CD4-positive, CD25-positive, alpha-beta regulatory T cell (primary cell): ENCODE measurements at regions not wholly inside any gene's neighbourhood (a gene's known extent, or its start where the extent isn't known, plus 50 kb on each side); places are given as distances from the start of the nearest gene placed in this dataset.
"Not testable (repeated sequence)": the region's sequence is repeated elsewhere in the genome, so short reads cannot be mapped to it uniquely, and the experiment has no call there.

ENCODE experiments used
- ATAC-seq, 2 donors: fragments of 150-1000 bp; cut with Tn5 transposase; one replicate each; pipeline ENCODE4 v1.10.0; 2021; ENCODE audit warnings: low read depth in 2 of 2, moderate number of reproducible peaks in 2 of 2, moderate library complexity in 1 of 2
- DNase-seq, 3 donors: peaks; one replicate each; pipeline versions ENCODE4 v3.0.0 to v3.0.0-alpha.2; 2012 to 2022; ENCODE audit warnings: mixed read lengths in 1 of 3
- H3K27ac ChIP-seq: one replicate; pipeline ENCODE4 v1.7.0; 2013; ENCODE audit warnings: mild to moderate bottlenecking, low read length; ENCODE audit not compliant: insufficient read depth, poor library complexity, severe bottlenecking
- H3K27me3 ChIP-seq: one replicate; pipeline ENCODE4 v1.7.0; 2013; ENCODE audit warnings: low read length; ENCODE audit not compliant: control insufficient read depth, insufficient read depth
- H3K36me3 ChIP-seq: one replicate; pipeline ENCODE4 v1.7.0; 2013; ENCODE audit warnings: mild to moderate bottlenecking, low read length, moderate library complexity; ENCODE audit not compliant: control insufficient read depth, insufficient read depth
- H3K4me1 ChIP-seq: 2 replicates; pipeline ENCODE4 v1.7.0; 2013; ENCODE audit warnings: mild to moderate bottlenecking, low read length; ENCODE audit not compliant: insufficient read depth, control insufficient read depth, poor library complexity, severe bottlenecking
- H3K4me3 ChIP-seq: one replicate; pipeline ENCODE4 v1.7.0; 2013; ENCODE audit warnings: low read depth, mild to moderate bottlenecking, low read length, moderate library complexity
- H3K9me3 ChIP-seq, 2 experiments: 1 replicate in 1 of 2; 2 replicates in 1 of 2; pipeline ENCODE4 v1.7.0; 2013; ENCODE audit warnings: low read length in 2 of 2, mild to moderate bottlenecking in 1 of 2, moderate library complexity in 1 of 2; ENCODE audit not compliant: control insufficient read depth in 2 of 2
- H3K27ac Mint-ChIP-seq, 3 donors: one replicate each; pipeline ENCODE4 v1.8.0; 2020 to 2022; ENCODE audit warnings: mild to moderate bottlenecking in 3 of 3, mixed read lengths in 3 of 3, moderate library complexity in 2 of 3
- H3K27me3 Mint-ChIP-seq: one replicate; pipeline ENCODE4 v1.8.0; 2022; ENCODE audit warnings: mild to moderate bottlenecking, mixed read lengths
- H3K36me3 Mint-ChIP-seq: one replicate; pipeline ENCODE4 v1.8.0; 2020; ENCODE audit warnings: mixed read lengths
- H3K4me1 Mint-ChIP-seq, 4 donors: one replicate each; pipeline ENCODE4 v1.8.0; 2020 to 2022; ENCODE audit warnings: mixed read lengths in 4 of 4, mild to moderate bottlenecking in 1 of 4
- H3K4me3 Mint-ChIP-seq, 4 donors: one replicate each; pipeline ENCODE4 v1.8.0; 2020 to 2022; ENCODE audit warnings: mild to moderate bottlenecking in 4 of 4, mixed read lengths in 4 of 4, moderate library complexity in 3 of 4
- H3K9me3 Mint-ChIP-seq, 7 donors: one replicate each; pipeline ENCODE4 v1.8.0; 2020 to 2022; ENCODE audit warnings: mixed read lengths in 7 of 7, mild to moderate bottlenecking in 3 of 7, moderate library complexity in 2 of 7

DNA sequence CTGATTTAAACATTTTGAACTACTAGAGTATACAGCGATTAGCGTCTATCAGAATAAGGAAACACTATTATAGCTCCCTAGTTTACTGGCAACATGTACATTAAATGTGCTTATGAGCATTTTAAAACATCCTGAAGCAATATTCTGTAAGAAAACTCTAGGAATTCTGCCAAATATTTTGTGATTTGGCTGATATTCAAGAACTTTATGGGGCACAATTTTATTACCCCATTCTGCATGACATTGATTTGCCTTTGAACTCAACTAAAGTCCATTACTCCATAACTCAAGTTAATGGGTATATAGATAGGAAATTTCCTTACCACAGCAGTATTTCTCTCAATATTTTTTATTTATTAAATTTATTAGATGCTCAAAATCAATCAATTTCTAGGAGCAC is 369.9 kb upstream of the KCND2 start:
- no peak for DNase-seq
- no peak for ATAC-seq
- Mint-ChIP-seq H3K27ac (no peak overlapping the region), H3K4me1 (no peaks in the 10 kb centered on the region), H3K9me3 (peaks cover 2 to 16% (median 8%) of the 10 kb centered on the region in 7 donors), H3K36me3 (no peaks in the 10 kb centered on the region), H3K27me3 (no peaks in the 10 kb centered on the region), H3K4me3 (no peak overlapping the region)
- Histone ChIP-seq H3K36me3 (no peaks in the 10 kb centered on the region), H3K9me3 (peaks cover 0 to 20% of the 10 kb centered on the region in 2 experiments), H3K4me3 (no peak overlapping the region), H3K27ac (no peak overlapping the region), H3K27me3 (no peaks in the 10 kb centered on the region), H3K4me1 (no peaks in the 10 kb centered on the region)

DNA sequence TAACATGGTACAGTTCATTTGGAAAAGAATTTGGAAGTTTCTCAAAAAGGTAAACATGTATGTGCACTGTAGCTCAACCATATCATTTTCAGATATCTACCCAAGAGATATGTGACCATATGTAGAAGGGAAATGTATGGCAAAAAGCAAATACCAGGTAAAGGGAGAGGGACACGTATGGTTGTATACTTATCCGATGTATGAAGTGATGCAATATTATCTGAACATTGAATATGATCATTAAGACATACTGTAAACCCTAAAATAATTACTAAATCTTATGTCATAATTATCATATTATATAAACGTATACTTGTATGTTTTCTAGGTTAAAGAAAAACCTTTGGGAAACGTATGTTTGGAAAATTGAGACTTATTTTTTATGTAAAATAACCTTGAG is 367.5 kb upstream of the KCND2 start:
- peaks cover 0 to 19% of the 10 kb centered on the region in 2 experiments for H3K9me3 ChIP-seq
- H3K9me3 Mint-ChIP-seq, result peaks cover 2 to 20% (median 10%) of the 10 kb centered on the region in 7 donors
- no peaks in the 10 kb centered on the region for H3K27me3 ChIP-seq
- no peaks in the 10 kb centered on the region for H3K4me1 ChIP-seq
- no peak for ATAC-seq
- no peaks in the 10 kb centered on the region for H3K27me3 Mint-ChIP-seq
- no peak overlapping the region for H3K27ac Mint-ChIP-seq
- no peaks in the 10 kb centered on the region for H3K36me3 ChIP-seq
- no peak overlapping the region for H3K4me3 ChIP-seq
- DNase-seq, result no peak
- H3K27ac ChIP-seq, result no peak overlapping the region
- no peaks in the 10 kb centered on the region for H3K36me3 Mint-ChIP-seq
- no peaks in the 10 kb centered on the region for H3K4me1 Mint-ChIP-seq
- no peak overlapping the region for H3K4me3 Mint-ChIP-seq

DNA sequence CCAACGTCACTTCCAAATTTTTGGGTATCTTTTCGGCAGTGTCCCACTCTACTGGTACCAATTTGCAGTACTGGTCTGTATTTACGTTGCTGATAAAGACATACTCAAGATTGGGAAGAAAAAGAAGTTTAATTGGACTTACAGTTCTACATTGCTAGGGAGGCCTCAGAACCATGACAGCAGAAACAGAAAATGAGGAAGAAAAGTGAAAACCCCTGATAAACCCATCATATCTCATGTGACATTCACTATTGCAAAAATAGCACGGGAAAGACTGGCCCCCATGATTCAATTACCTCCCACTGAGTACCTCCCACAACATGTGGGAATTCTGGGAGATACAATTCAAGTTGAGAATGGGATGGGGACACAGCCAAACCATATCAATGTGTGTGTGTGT is 364.0 kb upstream of the KCND2 start:
- Mint-ChIP-seq H3K27ac (no peak overlapping the region), H3K9me3 (peaks cover 3 to 12% (median 8%) of the 10 kb centered on the region in 7 donors), H3K36me3 (no peaks in the 10 kb centered on the region), H3K27me3 (no peaks in the 10 kb centered on the region), H3K4me1 (no peaks in the 10 kb centered on the region), H3K4me3 (no peak overlapping the region)
- Histone ChIP-seq H3K4me3 (no peak overlapping the region), H3K4me1 (no peaks in the 10 kb centered on the region), H3K9me3 (peaks cover 2 to 7% of the 10 kb centered on the region in 2 experiments), H3K27me3 (no peaks in the 10 kb centered on the region), H3K36me3 (no peaks in the 10 kb centered on the region), H3K27ac (no peak overlapping the region)
- ATAC-seq, result no peak
- DNase-seq, result no peak

DNA sequence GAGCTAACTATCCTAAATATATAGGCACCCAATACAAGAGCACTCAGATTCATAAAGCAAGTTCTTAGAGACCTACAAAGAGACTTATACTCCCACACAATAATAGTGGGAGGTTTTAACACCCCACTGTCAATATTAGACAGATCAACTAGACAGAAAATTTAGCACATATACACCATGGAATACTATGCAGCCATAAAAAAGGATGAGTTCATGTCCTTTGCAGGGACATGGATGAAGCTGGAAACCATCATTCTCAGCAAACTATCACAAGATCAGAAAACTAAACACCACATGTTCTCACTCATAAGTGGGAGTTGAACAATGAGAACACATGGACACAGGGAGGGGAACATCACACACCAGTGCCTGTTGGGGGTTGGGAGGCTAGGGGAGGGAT is 358.9 kb upstream of the KCND2 start:
- H3K27me3 Mint-ChIP-seq, H3K9me3 Mint-ChIP-seq, H3K4me3 Mint-ChIP-seq, H3K27me3 ChIP-seq, H3K36me3 Mint-ChIP-seq, H3K4me3 ChIP-seq, H3K27ac Mint-ChIP-seq, DNase-seq, H3K9me3 ChIP-seq, ATAC-seq, H3K36me3 ChIP-seq, H3K4me1 ChIP-seq, H3K27ac ChIP-seq, H3K4me1 Mint-ChIP-seq: not testable (repeated sequence)

DNA sequence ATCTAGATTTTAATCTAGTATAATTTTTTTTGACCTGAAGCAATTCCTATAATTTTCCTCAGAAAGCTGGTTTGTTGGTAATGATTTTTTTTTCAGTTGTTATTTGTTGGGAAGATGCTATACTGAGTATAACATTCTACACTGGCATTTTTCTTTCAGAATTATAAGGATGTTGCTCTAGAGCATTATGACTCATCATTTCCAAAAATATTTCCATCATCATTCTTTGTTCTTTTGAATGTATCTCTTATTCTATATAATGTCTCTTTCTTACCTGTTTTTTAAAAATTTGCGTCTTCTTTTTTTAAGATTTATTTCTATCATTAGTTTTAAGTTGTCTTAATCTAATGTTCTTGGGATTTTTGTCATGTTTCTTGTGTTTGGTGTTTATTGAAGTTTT is 356.5 kb upstream of the KCND2 start:
- no peaks in the 10 kb centered on the region for H3K27me3 ChIP-seq
- H3K36me3 ChIP-seq, result no peaks in the 10 kb centered on the region
- no peak overlapping the region for H3K4me3 ChIP-seq
- Mint-ChIP-seq H3K27me3 (no peaks in the 10 kb centered on the region), H3K4me3 (no peak overlapping the region), H3K36me3 (no peaks in the 10 kb centered on the region), H3K9me3 (peaks cover 1 to 13% (median 5%) of the 10 kb centered on the region in 7 donors), H3K4me1 (no peaks in the 10 kb centered on the region), H3K27ac (no peak overlapping the region)
- no peak overlapping the region for H3K27ac ChIP-seq
- peaks cover 0 to 2% of the 10 kb centered on the region in 2 experiments for H3K9me3 ChIP-seq
- ATAC-seq (no peak), DNase-seq (no peak)
- no peaks in the 10 kb centered on the region for H3K4me1 ChIP-seq

DNA sequence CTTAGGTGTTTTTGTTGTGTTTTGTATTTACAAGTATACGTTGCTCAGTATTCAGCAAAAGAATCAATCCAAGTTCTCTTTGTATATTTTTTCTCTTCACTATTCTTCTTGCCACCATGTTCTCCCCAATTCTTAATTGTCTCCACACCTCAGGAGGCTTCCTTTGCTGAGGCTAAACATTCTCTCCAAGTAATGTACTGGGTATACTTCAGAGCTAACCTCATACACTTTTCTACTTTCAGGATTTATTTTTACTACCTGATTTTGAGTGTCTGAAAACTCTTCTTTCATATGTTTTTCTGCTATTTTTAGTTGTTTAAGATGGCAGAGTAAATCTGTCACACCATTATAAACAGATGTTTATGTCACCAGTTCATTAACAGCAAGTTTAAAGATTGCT is 354.8 kb upstream of the KCND2 start:
- Mint-ChIP-seq H3K27me3 (no peaks in the 10 kb centered on the region), H3K36me3 (no peaks in the 10 kb centered on the region), H3K9me3 (peaks cover 0 to 13% (median 5%) of the 10 kb centered on the region in 7 donors), H3K4me3 (no peak overlapping the region), H3K4me1 (no peaks in the 10 kb centered on the region), H3K27ac (no peak overlapping the region)
- ATAC-seq, result no peak
- Histone ChIP-seq H3K9me3 (peaks cover 0 to 2% of the 10 kb centered on the region in 2 experiments), H3K27me3 (no peaks in the 10 kb centered on the region), H3K36me3 (no peaks in the 10 kb centered on the region), H3K27ac (no peak overlapping the region), H3K4me1 (no peaks in the 10 kb centered on the region), H3K4me3 (no peak overlapping the region)
- DNase-seq, result no peak

DNA sequence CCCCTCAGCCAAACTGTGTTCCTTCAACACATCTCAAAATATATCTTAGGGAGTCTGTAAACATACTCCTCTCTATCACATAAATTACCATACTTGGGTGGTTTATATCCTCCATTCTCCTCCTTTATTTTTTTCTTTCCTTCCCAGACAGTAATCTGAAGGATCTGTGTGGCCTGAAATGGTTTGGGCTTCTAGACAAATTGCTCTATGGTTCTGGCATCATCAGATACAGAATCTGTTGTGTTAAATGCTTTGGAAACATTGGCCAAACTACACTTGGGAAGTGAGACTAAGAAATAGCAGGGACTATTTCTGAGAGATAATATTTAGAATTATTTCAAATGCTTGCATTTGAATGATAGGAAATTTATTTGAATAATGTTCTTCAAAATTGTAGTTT is 353.0 kb upstream of the KCND2 start:
- Histone ChIP-seq H3K4me3 (no peak overlapping the region), H3K9me3 (no peaks in the 10 kb centered on the region), H3K36me3 (no peaks in the 10 kb centered on the region), H3K27me3 (no peaks in the 10 kb centered on the region), H3K27ac (no peak overlapping the region), H3K4me1 (no peaks in the 10 kb centered on the region)
- H3K4me1 Mint-ChIP-seq, result no peaks in the 10 kb centered on the region
- no peaks in the 10 kb centered on the region for H3K27me3 Mint-ChIP-seq
- no peak overlapping the region for H3K4me3 Mint-ChIP-seq
- no peak for DNase-seq
- peaks cover 0 to 13% (median 5%) of the 10 kb centered on the region in 7 donors for H3K9me3 Mint-ChIP-seq
- H3K27ac Mint-ChIP-seq, result no peak overlapping the region
- ATAC-seq, result no peak
- no peaks in the 10 kb centered on the region for H3K36me3 Mint-ChIP-seq

DNA sequence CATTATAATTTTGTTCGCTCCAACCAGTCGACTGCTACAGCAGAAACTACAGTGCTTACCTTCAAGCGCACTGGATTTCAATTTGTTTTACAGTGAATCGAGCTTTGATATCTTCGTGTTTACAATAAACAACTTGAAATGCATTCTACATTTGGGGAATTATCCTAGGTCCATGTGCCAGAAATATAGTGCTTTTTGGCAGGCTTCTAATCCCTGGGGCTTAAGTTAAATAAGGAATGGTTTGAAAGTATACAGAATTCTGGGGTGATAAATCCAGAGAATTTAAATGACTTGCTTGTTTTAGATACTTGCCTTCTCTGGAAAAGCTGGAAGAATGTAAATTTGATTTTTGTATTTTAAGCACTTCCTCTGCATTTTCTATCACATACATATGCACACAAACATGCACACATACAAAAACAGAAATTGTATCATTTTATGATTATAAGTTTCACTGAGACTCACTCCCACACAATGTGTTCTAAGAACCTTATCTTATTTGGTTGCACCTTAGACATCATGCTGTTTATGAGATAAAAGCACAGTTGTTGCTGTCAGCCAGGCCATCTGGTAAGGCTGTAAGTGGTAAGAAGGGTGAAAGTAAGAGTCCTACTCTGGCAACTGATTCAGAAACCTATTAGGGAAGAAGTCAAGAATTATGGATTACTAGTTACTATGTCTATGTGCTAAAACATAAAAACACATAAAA is 347.2 kb upstream of the KCND2 start:
- Histone ChIP-seq H3K9me3 (peaks cover 0 to 4% of the 10 kb centered on the region in 2 experiments), H3K27me3 (no peaks in the 10 kb centered on the region), H3K4me3 (no peak overlapping the region), H3K27ac (no peak overlapping the region), H3K36me3 (no peaks in the 10 kb centered on the region), H3K4me1 (no peaks in the 10 kb centered on the region)
- no peaks in the 10 kb centered on the region for H3K4me1 Mint-ChIP-seq
- H3K27me3 Mint-ChIP-seq, result no peaks in the 10 kb centered on the region
- H3K36me3 Mint-ChIP-seq, result no peaks in the 10 kb centered on the region
- H3K9me3 Mint-ChIP-seq, result peaks cover 0 to 18% (median 5%) of the 10 kb centered on the region in 7 donors
- H3K27ac Mint-ChIP-seq, result no peak overlapping the region
- DNase-seq, result no peak
- H3K4me3 Mint-ChIP-seq, result no peak overlapping the region
- no peak for ATAC-seq
